Retinal pigment epithelial cell (primary cell): ENCODE measurements at regions not wholly inside any gene's neighbourhood (a gene's known extent, or its start where the extent isn't known, plus 50 kb on each side); places are given as distances from the start of the nearest gene placed in this dataset.

Experiments
- DNase-seq: peaks from one replicate; pipeline ENCODE4 v3.0.0-alpha.2; 2010; ENCODE audit warnings: low read depth
- H3K4me3 ChIP-seq: 2 replicates; pipeline ENCODE4 v1.5.1; 2011; ENCODE audit warnings: mild to moderate bottlenecking, low read length, control low read depth, moderate library complexity
- CTCF ChIP-seq: conservative IDR thresholded peaks from 2 replicates; pipeline ENCODE4 v1.5.1; 2011; ENCODE audit warnings: low read depth, low read length, control low read depth, inconsistent platforms

DNA sequence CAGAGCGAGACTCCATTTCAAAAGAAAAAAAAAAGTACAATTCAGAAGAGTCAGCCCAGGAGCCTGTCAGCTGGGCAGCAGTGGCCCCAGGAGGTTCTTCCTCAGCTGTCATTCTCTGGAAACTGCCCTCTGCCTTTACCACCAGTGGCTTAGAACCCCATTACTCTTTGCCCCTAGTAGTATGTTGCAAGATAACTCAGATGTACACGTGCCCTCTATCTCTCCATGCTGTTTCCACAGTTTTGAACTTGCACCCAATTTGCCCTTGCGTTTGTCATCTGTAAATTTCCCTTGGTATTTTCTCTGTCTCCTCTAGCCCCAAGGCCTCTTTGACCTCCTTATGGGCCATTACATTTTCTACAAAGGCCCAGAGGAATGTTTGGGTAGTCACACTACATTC lies 56.7 kb upstream of the PRKAR2B start:
- H3K4me3 ChIP-seq, result no peak overlapping the region
- no peak for TF ChIP-seq CTCF
- DNase-seq, result no peak

- no peak for DNase-seq
- TF ChIP-seq CTCF, result no peak
- H3K4me3 ChIP-seq, result no peak overlapping the region
Measured at GRCh38 chr7:106992511-106992910, 52.0 kb upstream of the PRKAR2B start.
